ENCODE measurements at regions not wholly inside any gene's neighbourhood (a gene's known extent, or its start where the extent isn't known, plus 50 kb on each side); places are given as distances from the start of the nearest gene placed in this dataset.

DNA sequence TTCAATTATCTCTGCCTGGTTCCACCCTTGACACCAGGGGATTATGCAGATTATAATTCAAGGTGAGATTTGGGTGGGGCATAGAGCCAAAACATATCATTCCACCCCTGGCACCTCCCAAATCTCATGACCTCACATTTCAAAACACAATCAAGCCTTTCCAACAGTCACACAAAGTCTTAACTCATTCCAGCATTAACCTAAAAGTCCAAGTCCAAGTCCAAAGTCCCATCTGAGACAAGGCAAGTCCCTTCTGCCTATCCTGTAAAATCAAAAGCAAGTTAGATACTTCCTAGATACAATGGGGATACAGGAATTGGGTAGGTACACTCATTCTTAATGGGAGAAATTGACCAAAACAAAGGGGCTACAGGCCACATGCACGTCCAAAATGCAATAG is 73.7 kb upstream of the SLC24A3 start:
- no peak for TF ChIP-seq POLR2AphosphoS5 (IDR thresholded peaks at IDR 0.05; ENCODE audit: low read depth, low read length)
- no peak for TF ChIP-seq YY1 (IDR thresholded peaks at IDR 0.05; ENCODE audit: low read depth, low read length)
- TF ChIP-seq SIN3A (conservative IDR thresholded peaks at IDR 0.05 in 1 of 2, IDR thresholded peaks at IDR 0.05 in 1 of 2; ENCODE audit: low read depth in 1 of 2, low read length in 2 of 2): no peak

More for the DNA sequence above, 73.7 kb upstream of the SLC24A3 start:
- no peaks in the 10 kb centered on the region for H3K23me2 ChIP-seq (ENCODE audit: low read depth, low read length)
- FAIRE-seq (no peak), DNase-seq (ENCODE audit: low read depth in 1 of 2, low spot score in 2 of 2) (no peak)
- no peak overlapping the region for H3K56ac ChIP-seq (replicated peaks; ENCODE audit: insufficient read length, low read depth, low read length)
- H3K27ac ChIP-seq (ENCODE audit: low read depth, low read length): no peak overlapping the region
- 88% methylated on average over 1 of the region's 1 CpG; no CpG with 5 or more reads in 1 of the 2 experiments for WGBS, 2 experiments (ENCODE audit: extremely low coverage in 1 of 2, insufficient coverage in 1 of 2, insufficient read length in 1 of 2, insufficient replicate concordance in 2 of 2, low coverage in 1 of 2, low lambda C conversion rate in 2 of 2, missing lambda C conversion rate in 1 of 2)
- H3K23ac ChIP-seq (ENCODE audit: insufficient read length): no peak overlapping the region
- H4K20me1 ChIP-seq (replicated peaks in 1 of 2; ENCODE audit: control insufficient read depth in 1 of 2, insufficient read depth in 2 of 2, low read length in 2 of 2): no peaks in the 10 kb centered on the region
- H3K36me3 ChIP-seq (ENCODE audit: control insufficient read depth in 2 of 4, insufficient read depth in 4 of 4, low read length in 3 of 4): no peaks in the 10 kb centered on the region
- no peak overlapping the region for H3K9ac ChIP-seq (replicated peaks in 1 of 4; ENCODE audit: extremely low read depth in 1 of 4, low read depth in 3 of 4, low read length in 3 of 4)
- no peak overlapping the region for H3K18ac ChIP-seq (ENCODE audit: extremely low read depth, low read length)
- CTCF ChIA-PET (ENCODE audit: partially characterized antibody): no interaction called here
- no peak overlapping the region for H3K4ac ChIP-seq (replicated peaks; ENCODE audit: insufficient read length, low read depth, low read length)
- no peak overlapping the region for H4K91ac ChIP-seq (replicated peaks; ENCODE audit: insufficient read length, low read length)
- H4K5ac ChIP-seq (ENCODE audit: insufficient read length, low read depth, low read length): no peak overlapping the region
- no peak overlapping the region for H2BK15ac ChIP-seq (ENCODE audit: low read length)
- no peak overlapping the region for H4K8ac ChIP-seq (ENCODE audit: extremely low read depth, insufficient read depth, low read length)
- H3K4me2 ChIP-seq (ENCODE audit: insufficient read depth in 1 of 2, low read depth in 2 of 2, low read length in 2 of 2): no peak overlapping the region
- no peaks in the 10 kb centered on the region for H3K79me1 ChIP-seq (ENCODE audit: low read depth, low read length)
- H2BK12ac ChIP-seq (ENCODE audit: low read depth, low read length): no peak overlapping the region
- H3K4me1 ChIP-seq (replicated peaks in 1 of 4; ENCODE audit: control insufficient read depth in 3 of 4, insufficient read depth in 4 of 4, low read length in 3 of 4): no peaks in the 10 kb centered on the region
- H3K14ac ChIP-seq (ENCODE audit: insufficient read length): no peak overlapping the region
- H2AFZ ChIP-seq (ENCODE audit: low read length): no peak overlapping the region
- no peak overlapping the region for H2BK5ac ChIP-seq (ENCODE audit: low read depth, low read length)
- H2AK5ac ChIP-seq (ENCODE audit: low read depth, low read length): no peak overlapping the region
- no peaks in the 10 kb centered on the region for H3K27me3 ChIP-seq (replicated peaks in 1 of 4; ENCODE audit: control insufficient read depth in 3 of 4, extremely low read depth in 1 of 4, insufficient read depth in 3 of 4, low read length in 3 of 4)
- H3K9me3 ChIP-seq (ENCODE audit: insufficient read depth in 2 of 2, low read depth in 1 of 2, low read length in 1 of 2): peaks cover 23 to 34% of the 10 kb centered on the region in 2 experiments
- no peak overlapping the region for H2BK20ac ChIP-seq (ENCODE audit: low read length)
- H3K79me2 ChIP-seq (ENCODE audit: control insufficient read depth in 1 of 2, insufficient read depth in 2 of 2, low read length in 2 of 2): no peaks in the 10 kb centered on the region
- POLR2A ChIA-PET (ENCODE audit: partially characterized antibody): no interaction called here
- no peak overlapping the region for H2BK120ac ChIP-seq (replicated peaks; ENCODE audit: low read depth, low read length)
- no peak overlapping the region for H3K4me3 ChIP-seq (ENCODE audit: extremely low read depth in 1 of 4, insufficient read depth in 2 of 4, low read depth in 3 of 4, low read length in 4 of 4)

All from H1 (cell line).